ENCODE measurements at regions not wholly inside any gene's neighbourhood (a gene's known extent, or its start where the extent isn't known, plus 50 kb on each side); places are given as distances from the start of the nearest gene placed in this dataset.

GRCh38 chr2:75844651-75845050 lies 133.9 kb upstream of the GCFC2 start:
- no peak for TF ChIP-seq SRF (IDR thresholded peaks at IDR 0.05; ENCODE audit: low read depth)
- TF ChIP-seq CTCF (IDR thresholded peaks at IDR 0.05 in 2 of 3, conservative IDR thresholded peaks at IDR 0.05 in 1 of 3; ENCODE audit: borderline replicate concordance in 1 of 3, insufficient read depth in 1 of 3, low read depth in 2 of 3, low read length in 2 of 3): no peak
- no peak for TF ChIP-seq EZH2 (IDR thresholded peaks at IDR 0.05)
- TF ChIP-seq POLR2A (IDR thresholded peaks at IDR 0.05; ENCODE audit: borderline replicate concordance, extremely low read depth, insufficient read depth, insufficient read length): no peak
- TF ChIP-seq JUND (IDR thresholded peaks at IDR 0.05): no peak
- TF ChIP-seq MAX (IDR thresholded peaks at IDR 0.05): no peak
- TF ChIP-seq SIN3A (IDR thresholded peaks at IDR 0.05; ENCODE audit: low read depth): no peak
- no peak for TF ChIP-seq SP1 (IDR thresholded peaks at IDR 0.05; ENCODE audit: low read depth)
- no peak for TF ChIP-seq REST (IDR thresholded peaks at IDR 0.05; ENCODE audit: low read depth)
- no peak for TF ChIP-seq ZBTB33 (IDR thresholded peaks at IDR 0.05; ENCODE audit: extremely low read depth, insufficient replicate concordance, low read length)
- TF ChIP-seq ZNF274 (IDR thresholded peaks at IDR 0.05; ENCODE audit: low read depth, low read length): no peak
- no peak for TF ChIP-seq POLR2AphosphoS5 (IDR thresholded peaks at IDR 0.05; ENCODE audit: low read depth, low read length)
